RWPE1 (cell line): ENCODE measurements at regions not wholly inside any gene's neighbourhood (a gene's known extent, or its start where the extent isn't known, plus 50 kb on each side); places are given as distances from the start of the nearest gene placed in this dataset.

Source experiments
- CTCF ChIA-PET: fragments of 350-600 bp; sonication (Branson Sonifier 250); formaldehyde crosslinking; extraction: SDS; loops from one replicate; lab custom pipeline; 2021; lab: Yijun Ruan, JAX
- POLR2A ChIA-PET: fragments of 400-600 bp; formaldehyde crosslinking; extraction: SDS; loops from one replicate; lab custom pipeline; 2020; ENCODE audit warnings: antibody characterized with exemption; ENCODE audit not compliant: low non-redundant PET; lab: Yijun Ruan, JAX
- DNase-seq: peaks from one replicate; pipeline ENCODE4 v3.0.0; 2012; ENCODE audit warnings: low spot score
- H3K27ac ChIP-seq: fragments of 450-650 bp; 2 replicates; pipeline ENCODE4 v1.5.1; 2017
- TF ChIP-seq, protein P1 (sequence below): fragments of 450-650 bp; conservative IDR thresholded peaks from 2 replicates; pipeline ENCODE4 v1.5.1; 2017; ENCODE audit warnings: low read depth, mild to moderate bottlenecking

- TF ChIP-seq, protein P1, sequence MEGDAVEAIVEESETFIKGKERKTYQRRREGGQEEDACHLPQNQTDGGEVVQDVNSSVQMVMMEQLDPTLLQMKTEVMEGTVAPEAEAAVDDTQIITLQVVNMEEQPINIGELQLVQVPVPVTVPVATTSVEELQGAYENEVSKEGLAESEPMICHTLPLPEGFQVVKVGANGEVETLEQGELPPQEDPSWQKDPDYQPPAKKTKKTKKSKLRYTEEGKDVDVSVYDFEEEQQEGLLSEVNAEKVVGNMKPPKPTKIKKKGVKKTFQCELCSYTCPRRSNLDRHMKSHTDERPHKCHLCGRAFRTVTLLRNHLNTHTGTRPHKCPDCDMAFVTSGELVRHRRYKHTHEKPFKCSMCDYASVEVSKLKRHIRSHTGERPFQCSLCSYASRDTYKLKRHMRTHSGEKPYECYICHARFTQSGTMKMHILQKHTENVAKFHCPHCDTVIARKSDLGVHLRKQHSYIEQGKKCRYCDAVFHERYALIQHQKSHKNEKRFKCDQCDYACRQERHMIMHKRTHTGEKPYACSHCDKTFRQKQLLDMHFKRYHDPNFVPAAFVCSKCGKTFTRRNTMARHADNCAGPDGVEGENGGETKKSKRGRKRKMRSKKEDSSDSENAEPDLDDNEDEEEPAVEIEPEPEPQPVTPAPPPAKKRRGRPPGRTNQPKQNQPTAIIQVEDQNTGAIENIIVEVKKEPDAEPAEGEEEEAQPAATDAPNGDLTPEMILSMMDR = no peak
- H3K27ac ChIP-seq = no peak overlapping the region
- CTCF ChIA-PET = no interaction called here
- DNase-seq = no peak
- POLR2A ChIA-PET = no interaction called here
These were observed 801.1 kb upstream of the CXADR start for GRCh38 chr21:16711757-16712156.

- H3K27ac ChIP-seq = no peak overlapping the region
- ChIA-PET CTCF (no interaction called here), POLR2A (no interaction called here)
- TF ChIP-seq, protein P1 = no peak
- no peak for DNase-seq
These were observed 799.3 kb upstream of the CXADR start for GRCh38 chr21:16713331-16714117.

GRCh38 chr21:16740511-16740910, 772.3 kb upstream of the CXADR start:
- TF ChIP-seq, protein P1 = no peak
- POLR2A ChIA-PET = no interaction called here
- CTCF ChIA-PET = no interaction called here
- DNase-seq = no peak
- no peak overlapping the region for H3K27ac ChIP-seq

DNA sequence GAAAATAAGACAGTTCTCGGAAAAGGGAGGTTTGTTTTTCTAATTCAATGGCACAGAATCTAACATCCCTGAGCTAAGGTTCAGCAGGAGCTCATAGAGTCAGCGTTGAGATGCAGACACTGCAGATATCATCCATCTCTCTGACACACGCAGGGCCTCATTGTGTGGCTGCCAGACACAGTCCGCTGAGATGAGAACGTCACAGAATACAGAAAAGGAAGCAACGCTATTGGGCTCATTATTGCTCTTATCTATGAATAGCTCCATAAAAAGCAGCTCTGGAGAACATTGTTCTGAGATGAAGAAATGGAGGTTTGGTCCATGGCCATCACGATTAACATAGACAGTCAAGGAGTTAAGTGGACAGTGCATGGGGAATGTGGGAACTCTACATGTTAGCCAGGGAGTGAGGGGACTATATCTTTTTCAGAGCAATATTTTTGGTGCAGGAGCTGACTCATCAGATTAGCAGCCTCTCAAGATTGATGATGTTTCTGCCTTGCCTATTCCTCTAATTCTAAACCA, 771.6 kb upstream of the CXADR start:
- ChIA-PET POLR2A (no interaction called here), CTCF (no interaction called here)
- no peak for DNase-seq
- TF ChIP-seq, protein P1 = no peak
- no peak overlapping the region for H3K27ac ChIP-seq

GRCh38 chr21:16742131-16742641, 770.7 kb upstream of the CXADR start:
- ChIA-PET POLR2A (no interaction called here), CTCF (no interaction called here)
- TF ChIP-seq, protein P1 = no peak
- DNase-seq = no peak
- H3K27ac ChIP-seq = no peak overlapping the region

DNA sequence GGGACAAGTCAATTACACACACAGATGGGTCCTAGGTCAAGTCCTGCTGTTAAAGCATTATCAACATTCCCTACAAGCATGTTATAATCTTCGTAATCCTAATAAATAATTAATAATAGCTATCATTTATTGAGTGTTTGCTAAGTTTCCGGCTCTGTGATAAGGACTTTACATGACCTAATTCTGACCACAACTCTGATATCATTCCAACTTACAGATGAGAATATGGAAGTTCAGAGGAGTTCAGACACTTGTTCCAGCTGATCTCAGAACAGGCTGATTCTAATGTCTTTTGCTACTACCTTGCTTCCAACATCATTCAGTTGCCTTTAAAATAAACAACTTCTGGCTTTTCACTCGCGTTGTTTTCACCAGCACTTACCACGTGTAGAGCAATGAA, 770.1 kb upstream of the CXADR start:
- POLR2A ChIA-PET = no interaction called here
- CTCF ChIA-PET = no interaction called here
- TF ChIP-seq, protein P1 = no peak
- no peak overlapping the region for H3K27ac ChIP-seq
- no peak for DNase-seq
